ENCODE measurements at regions not wholly inside any gene's neighbourhood (a gene's known extent, or its start where the extent isn't known, plus 50 kb on each side); places are given as distances from the start of the nearest gene placed in this dataset.

DNA sequence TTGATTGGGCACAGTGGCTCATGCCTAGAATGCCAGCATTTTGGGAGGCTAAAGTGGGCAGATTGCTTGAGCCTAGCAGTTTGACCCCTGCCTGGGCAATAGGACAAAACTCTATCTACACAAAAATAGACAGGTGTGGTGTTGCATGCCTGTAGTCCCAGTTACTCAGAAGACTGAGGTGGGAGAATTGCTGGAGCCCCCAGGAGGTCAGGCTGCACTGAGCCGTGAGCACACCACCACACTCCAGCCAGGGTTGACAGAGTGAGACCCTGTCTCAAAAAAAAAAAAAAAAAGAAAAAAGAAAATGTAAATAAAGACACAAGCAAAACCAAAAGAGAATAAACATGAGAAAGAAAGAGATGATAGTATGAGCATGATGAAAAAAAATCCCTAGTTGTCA is 802.4 kb upstream of the ANO3 start:
- TF ChIP-seq, protein P1, sequence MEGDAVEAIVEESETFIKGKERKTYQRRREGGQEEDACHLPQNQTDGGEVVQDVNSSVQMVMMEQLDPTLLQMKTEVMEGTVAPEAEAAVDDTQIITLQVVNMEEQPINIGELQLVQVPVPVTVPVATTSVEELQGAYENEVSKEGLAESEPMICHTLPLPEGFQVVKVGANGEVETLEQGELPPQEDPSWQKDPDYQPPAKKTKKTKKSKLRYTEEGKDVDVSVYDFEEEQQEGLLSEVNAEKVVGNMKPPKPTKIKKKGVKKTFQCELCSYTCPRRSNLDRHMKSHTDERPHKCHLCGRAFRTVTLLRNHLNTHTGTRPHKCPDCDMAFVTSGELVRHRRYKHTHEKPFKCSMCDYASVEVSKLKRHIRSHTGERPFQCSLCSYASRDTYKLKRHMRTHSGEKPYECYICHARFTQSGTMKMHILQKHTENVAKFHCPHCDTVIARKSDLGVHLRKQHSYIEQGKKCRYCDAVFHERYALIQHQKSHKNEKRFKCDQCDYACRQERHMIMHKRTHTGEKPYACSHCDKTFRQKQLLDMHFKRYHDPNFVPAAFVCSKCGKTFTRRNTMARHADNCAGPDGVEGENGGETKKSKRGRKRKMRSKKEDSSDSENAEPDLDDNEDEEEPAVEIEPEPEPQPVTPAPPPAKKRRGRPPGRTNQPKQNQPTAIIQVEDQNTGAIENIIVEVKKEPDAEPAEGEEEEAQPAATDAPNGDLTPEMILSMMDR (IDR thresholded peaks at IDR 0.05; ENCODE audit: unreplicated experiment): no peak
- DNase-seq (ENCODE audit: low spot score in 2 of 2, unreplicated experiment in 2 of 2): no peak
- Mint-ChIP-seq H3K4me1 (no peaks in the 10 kb centered on the region), H3K27ac (no peak overlapping the region), H3K9me3 (peaks cover 5% of the 10 kb centered on the region), H3K27me3 (ENCODE audit: low read depth) (no peaks in the 10 kb centered on the region), H3K4me3 (no peak overlapping the region), H3K36me3 (no peaks in the 10 kb centered on the region)

GRCh38 chr11:25535467-25536272 is 796.3 kb upstream of the ANO3 start:
- H3K4me1 Mint-ChIP-seq: no peaks in the 10 kb centered on the region
- no peak overlapping the region for H3K27ac Mint-ChIP-seq
- H3K36me3 Mint-ChIP-seq: no peaks in the 10 kb centered on the region
- TF ChIP-seq, protein P1 (IDR thresholded peaks at IDR 0.05; ENCODE audit: unreplicated experiment): no peak
- H3K27me3 Mint-ChIP-seq (ENCODE audit: low read depth): no peaks in the 10 kb centered on the region
- no peak for DNase-seq (ENCODE audit: low spot score in 2 of 2, unreplicated experiment in 2 of 2)
- H3K9me3 Mint-ChIP-seq: peaks cover 16% of the 10 kb centered on the region
- no peak overlapping the region for H3K4me3 Mint-ChIP-seq

GRCh38 chr11:25536289-25536688 is 795.6 kb upstream of the ANO3 start:
- Mint-ChIP-seq H3K27me3 (ENCODE audit: low read depth) (no peaks in the 10 kb centered on the region), H3K27ac (no peak overlapping the region), H3K4me1 (no peaks in the 10 kb centered on the region), H3K9me3 (peaks cover 16% of the 10 kb centered on the region), H3K36me3 (no peaks in the 10 kb centered on the region), H3K4me3 (no peak overlapping the region)
- TF ChIP-seq, protein P1 (IDR thresholded peaks at IDR 0.05; ENCODE audit: unreplicated experiment): no peak
- DNase-seq (ENCODE audit: low spot score in 2 of 2, unreplicated experiment in 2 of 2): no peak

GRCh38 chr11:25537393-25537792 is 794.5 kb upstream of the ANO3 start:
- no peaks in the 10 kb centered on the region for H3K27me3 Mint-ChIP-seq (ENCODE audit: low read depth)
- no peaks in the 10 kb centered on the region for H3K36me3 Mint-ChIP-seq
- no peak overlapping the region for H3K4me3 Mint-ChIP-seq
- peaks cover 16% of the 10 kb centered on the region for H3K9me3 Mint-ChIP-seq
- no peak for DNase-seq (ENCODE audit: low spot score in 2 of 2, unreplicated experiment in 2 of 2)
- TF ChIP-seq, protein P1 (IDR thresholded peaks at IDR 0.05; ENCODE audit: unreplicated experiment): no peak
- no peak overlapping the region for H3K27ac Mint-ChIP-seq
- no peaks in the 10 kb centered on the region for H3K4me1 Mint-ChIP-seq

- no peaks in the 10 kb centered on the region for H3K4me1 Mint-ChIP-seq
- H3K9me3 Mint-ChIP-seq: no peaks in the 10 kb centered on the region
- no peak for DNase-seq (ENCODE audit: low spot score in 2 of 2, unreplicated experiment in 2 of 2)
- TF ChIP-seq, protein P1 (IDR thresholded peaks at IDR 0.05; ENCODE audit: unreplicated experiment): no peak
- no peak overlapping the region for H3K27ac Mint-ChIP-seq
- no peaks in the 10 kb centered on the region for H3K36me3 Mint-ChIP-seq
- H3K4me3 Mint-ChIP-seq: no peak overlapping the region
- H3K27me3 Mint-ChIP-seq (ENCODE audit: low read depth): no peaks in the 10 kb centered on the region
Observed at GRCh38 chr11:25547292-25547691, 784.6 kb upstream of the ANO3 start.
